DOHH2 (cell line): ENCODE measurements at regions not wholly inside any gene's neighbourhood (a gene's known extent, or its start where the extent isn't known, plus 50 kb on each side); places are given as distances from the start of the nearest gene placed in this dataset.

ENCODE experiments used
- H3F3A ChIP-seq: fragments of 200-600 bp; sonication (generic), shearing (Covaris generic); 2 replicates; pipeline ENCODE4 v1.6.0; 2016; ENCODE audit warnings: antibody characterized with exemption, mild to moderate bottlenecking; ENCODE audit not compliant: control insufficient read depth, insufficient read depth
- H3K27ac ChIP-seq: fragments of 200-600 bp; sonication (generic); 2 replicates; pipeline ENCODE4 v1.5.1; 2014; ENCODE audit warnings: low read depth, mild to moderate bottlenecking, low read length, moderate library complexity
- H3K27me3 ChIP-seq: fragments of 200-600 bp; sonication (generic); 2 replicates; pipeline ENCODE4 v1.6.1; 2014; ENCODE audit warnings: mild to moderate bottlenecking, low read length, mixed read lengths; ENCODE audit not compliant: control insufficient read depth
- H3K36me3 ChIP-seq: fragments of 200-600 bp; sonication (generic); 2 replicates; pipeline ENCODE4 v1.6.1; 2014; ENCODE audit warnings: mild to moderate bottlenecking, low read length, moderate library complexity, mixed read lengths; ENCODE audit not compliant: control insufficient read depth
- H3K4me1 ChIP-seq: fragments of 200-600 bp; sonication (generic); 2 replicates; pipeline ENCODE4 v1.6.1; 2014; ENCODE audit warnings: mild to moderate bottlenecking, low read length, mixed read lengths; ENCODE audit not compliant: control insufficient read depth
- H3K4me2 ChIP-seq: fragments of 200-600 bp; sonication (generic); 2 replicates; pipeline ENCODE4 v1.6.0; 2014; ENCODE audit warnings: mild to moderate bottlenecking, low read length, moderate library complexity
- H3K4me3 ChIP-seq: fragments of 200-600 bp; sonication (generic); 2 replicates; pipeline ENCODE4 v1.5.1; 2014; ENCODE audit warnings: mild to moderate bottlenecking, low read length, mixed read lengths
- H3K79me2 ChIP-seq: fragments of 200-600 bp; sonication (generic); 2 replicates; pipeline ENCODE4 v1.6.1; 2014; ENCODE audit warnings: mild to moderate bottlenecking, low read length, mixed read lengths; ENCODE audit not compliant: control insufficient read depth
- H3K9me2 ChIP-seq: fragments of 200-600 bp; sonication (generic); replicated peaks from 2 replicates; pipeline ENCODE4 v1.6.1; 2014; ENCODE audit warnings: mild to moderate bottlenecking, low read length, mixed read lengths; ENCODE audit not compliant: control insufficient read depth
- H3K9me3 ChIP-seq: fragments of 200-600 bp; sonication (generic); 2 replicates; pipeline ENCODE4 v1.6.1; 2014; ENCODE audit warnings: antibody characterized with exemption, low read length, mixed read lengths; ENCODE audit not compliant: control insufficient read depth, insufficient read depth
- H4K20me1 ChIP-seq: fragments of 200-600 bp; sonication (generic); 2 replicates; pipeline ENCODE4 v1.6.0; 2014; ENCODE audit warnings: low read depth, mild to moderate bottlenecking, antibody characterized with exemption, low read length, moderate library complexity; ENCODE audit not compliant: control insufficient read depth, insufficient read depth
- CTCF ChIP-seq: fragments of 200-600 bp; sonication (generic); IDR thresholded peaks from one replicate; pipeline ENCODE4 v1.5.1; 2014; ENCODE audit warnings: antibody characterized with exemption, mild to moderate bottlenecking, low read depth, low read length; ENCODE audit not compliant: poor library complexity, severe bottlenecking
- EZH2phosphoT487 ChIP-seq: fragments of 200-600 bp; sonication (generic); IDR thresholded peaks from 2 replicates; pipeline ENCODE4 v1.6.1; 2017; ENCODE audit warnings: borderline replicate concordance, mild to moderate bottlenecking, antibody characterized with exemption, low read length, moderate library complexity, mixed read lengths

DNA sequence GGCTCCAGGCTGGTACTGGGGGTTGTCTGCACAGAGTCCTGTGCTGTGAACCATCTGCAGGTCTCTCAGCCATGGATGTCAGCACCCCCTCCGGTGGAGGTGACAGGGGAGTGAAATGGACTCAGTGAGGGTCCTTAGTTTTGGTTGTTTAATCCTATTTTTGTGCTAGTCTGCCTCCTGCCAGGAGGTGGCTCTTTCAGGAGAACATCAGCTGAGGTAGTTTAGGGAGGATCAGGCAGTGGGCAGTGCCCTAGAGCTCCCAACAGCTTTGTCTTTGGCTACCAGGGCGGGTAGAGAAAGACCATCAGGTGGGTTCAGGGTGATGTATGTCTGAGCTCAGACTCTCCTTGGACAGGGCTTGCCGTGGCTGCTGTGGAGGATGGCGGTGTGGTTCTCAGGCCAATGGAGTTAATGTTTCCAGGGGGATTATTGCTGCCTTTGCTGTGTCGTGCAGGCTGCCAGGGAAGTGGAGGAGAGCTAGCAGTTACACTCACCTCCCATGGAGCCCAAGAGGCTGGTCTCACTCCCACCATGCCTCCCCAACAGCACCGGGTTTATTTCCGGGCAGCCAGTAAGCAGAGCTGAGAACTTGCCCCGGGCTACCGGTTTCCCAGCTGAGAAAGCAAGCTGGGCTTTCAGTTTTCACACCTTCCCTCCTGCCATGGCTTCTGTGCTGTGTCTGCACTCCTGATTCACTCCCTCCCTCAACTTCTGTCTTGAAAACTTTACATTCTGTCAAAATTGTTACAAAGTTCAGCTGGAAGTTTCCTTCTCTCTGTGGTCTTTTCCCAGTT lies 563.4 kb downstream of the XIRP2 start:
- H3F3A ChIP-seq, result no peaks in the 10 kb centered on the region
- no peaks in the 10 kb centered on the region for H3K36me3 ChIP-seq
- H3K9me3 ChIP-seq, result no peaks in the 10 kb centered on the region
- no peaks in the 10 kb centered on the region for H3K4me1 ChIP-seq
- H4K20me1 ChIP-seq, result no peaks in the 10 kb centered on the region
- H3K27ac ChIP-seq, result no peak overlapping the region
- no peaks in the 10 kb centered on the region for H3K9me2 ChIP-seq
- TF ChIP-seq EZH2phosphoT487, result no peak
- TF ChIP-seq CTCF, result no peak
- no peaks in the 10 kb centered on the region for H3K79me2 ChIP-seq
- H3K4me3 ChIP-seq, result no peak overlapping the region
- no peaks in the 10 kb centered on the region for H3K27me3 ChIP-seq
- no peak overlapping the region for H3K4me2 ChIP-seq

DNA sequence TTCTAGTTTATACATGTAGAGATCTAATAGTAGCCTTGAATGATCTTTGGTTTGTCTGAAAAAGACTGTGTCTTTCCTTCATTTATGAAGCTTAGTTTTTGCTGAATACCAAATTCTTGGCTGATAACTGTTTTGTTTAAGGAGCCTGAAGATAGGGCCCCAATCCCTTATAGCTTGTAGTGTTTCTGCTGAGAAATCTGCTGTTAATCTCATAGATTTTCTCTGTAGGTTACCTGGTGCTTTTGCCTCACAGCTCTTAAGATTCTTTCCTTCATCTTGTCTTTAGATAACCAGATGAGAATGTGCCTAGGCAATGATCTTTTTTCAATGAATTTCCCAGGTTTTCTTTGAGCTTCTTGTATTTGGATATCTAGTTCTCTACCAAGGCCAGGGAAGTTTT lies 562.1 kb downstream of the XIRP2 start:
- H3K4me3 ChIP-seq, result no peak overlapping the region
- H3K4me1 ChIP-seq, result no peaks in the 10 kb centered on the region
- H3K36me3 ChIP-seq, result no peaks in the 10 kb centered on the region
- H3K9me3 ChIP-seq, result no peaks in the 10 kb centered on the region
- H3K27ac ChIP-seq, result no peak overlapping the region
- TF ChIP-seq CTCF (no peak), EZH2phosphoT487 (no peak)
- H3K27me3 ChIP-seq, result no peaks in the 10 kb centered on the region
- no peaks in the 10 kb centered on the region for H4K20me1 ChIP-seq
- no peaks in the 10 kb centered on the region for H3K9me2 ChIP-seq
- H3K4me2 ChIP-seq, result no peak overlapping the region
- no peaks in the 10 kb centered on the region for H3F3A ChIP-seq
- H3K79me2 ChIP-seq, result no peaks in the 10 kb centered on the region

- no peaks in the 10 kb centered on the region for H3F3A ChIP-seq
- no peaks in the 10 kb centered on the region for H3K79me2 ChIP-seq
- no peaks in the 10 kb centered on the region for H3K9me3 ChIP-seq
- H3K9me2 ChIP-seq, result no peaks in the 10 kb centered on the region
- H4K20me1 ChIP-seq, result no peaks in the 10 kb centered on the region
- H3K36me3 ChIP-seq, result no peaks in the 10 kb centered on the region
- H3K4me2 ChIP-seq, result no peak overlapping the region
- no peaks in the 10 kb centered on the region for H3K4me1 ChIP-seq
- no peak overlapping the region for H3K27ac ChIP-seq
- no peak for TF ChIP-seq EZH2phosphoT487
- no peak for TF ChIP-seq CTCF
- no peaks in the 10 kb centered on the region for H3K27me3 ChIP-seq
- H3K4me3 ChIP-seq, result no peak overlapping the region
Measured at GRCh38 chr2:167440382-167440781, 552.1 kb downstream of the XIRP2 start.
